ENCODE measurements at regions not wholly inside any gene's neighbourhood (a gene's known extent, or its start where the extent isn't known, plus 50 kb on each side); places are given as distances from the start of the nearest gene placed in this dataset.

DNA sequence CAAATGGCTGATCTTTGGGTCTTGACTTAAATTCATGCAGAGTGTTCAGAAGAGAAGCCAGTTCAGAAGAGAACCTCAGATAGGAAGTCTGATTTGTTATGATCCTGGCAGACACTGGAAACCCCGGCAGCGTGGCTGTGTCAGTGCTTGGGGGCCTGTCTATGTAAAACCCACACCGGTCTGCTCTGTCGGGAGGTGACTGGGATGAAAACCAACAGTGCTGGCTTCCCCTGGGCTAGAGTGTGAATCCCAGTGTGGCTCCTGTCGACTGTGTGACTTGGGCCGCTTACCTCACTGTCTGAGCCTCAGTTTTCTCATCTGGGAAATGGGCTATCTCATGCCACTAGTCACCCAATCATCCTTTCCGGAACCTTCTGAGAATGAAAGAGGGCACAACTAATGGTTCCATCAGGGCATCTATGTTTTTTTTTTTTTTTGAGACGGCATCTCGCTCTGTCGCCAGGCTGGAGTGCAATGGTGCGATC lies 92.4 kb downstream of the FOXL1 start:
- H3K27me3 ChIP-seq, result peaks cover 9% of the 10 kb centered on the region
- peaks cover 9% of the 10 kb centered on the region for H3K4me1 ChIP-seq (ENCODE audit: insufficient read depth)
- no peaks in the 10 kb centered on the region for H3K9me3 ChIP-seq (ENCODE audit: low read depth)
- peak overlapping the region; percentile 49 for H3K4me2 ChIP-seq
- H3K79me2 ChIP-seq, result no peaks in the 10 kb centered on the region
- TF ChIP-seq EZH2phosphoT487 (IDR thresholded peaks at IDR 0.05; ENCODE audit: low read depth, severe bottlenecking, unreplicated experiment) (no peak), EZH2 (IDR thresholded peaks at IDR 0.05; ENCODE audit: borderline replicate concordance) (no peak)
- TF ChIP-seq, protein P1, sequence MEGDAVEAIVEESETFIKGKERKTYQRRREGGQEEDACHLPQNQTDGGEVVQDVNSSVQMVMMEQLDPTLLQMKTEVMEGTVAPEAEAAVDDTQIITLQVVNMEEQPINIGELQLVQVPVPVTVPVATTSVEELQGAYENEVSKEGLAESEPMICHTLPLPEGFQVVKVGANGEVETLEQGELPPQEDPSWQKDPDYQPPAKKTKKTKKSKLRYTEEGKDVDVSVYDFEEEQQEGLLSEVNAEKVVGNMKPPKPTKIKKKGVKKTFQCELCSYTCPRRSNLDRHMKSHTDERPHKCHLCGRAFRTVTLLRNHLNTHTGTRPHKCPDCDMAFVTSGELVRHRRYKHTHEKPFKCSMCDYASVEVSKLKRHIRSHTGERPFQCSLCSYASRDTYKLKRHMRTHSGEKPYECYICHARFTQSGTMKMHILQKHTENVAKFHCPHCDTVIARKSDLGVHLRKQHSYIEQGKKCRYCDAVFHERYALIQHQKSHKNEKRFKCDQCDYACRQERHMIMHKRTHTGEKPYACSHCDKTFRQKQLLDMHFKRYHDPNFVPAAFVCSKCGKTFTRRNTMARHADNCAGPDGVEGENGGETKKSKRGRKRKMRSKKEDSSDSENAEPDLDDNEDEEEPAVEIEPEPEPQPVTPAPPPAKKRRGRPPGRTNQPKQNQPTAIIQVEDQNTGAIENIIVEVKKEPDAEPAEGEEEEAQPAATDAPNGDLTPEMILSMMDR (IDR thresholded peaks at IDR 0.05; ENCODE audit: poor library complexity), result no peak
- no peaks in the 10 kb centered on the region for H4K20me1 ChIP-seq (ENCODE audit: insufficient read depth, poor library complexity, severe bottlenecking)
- H3K9me2 ChIP-seq (replicated peaks; ENCODE audit: insufficient read depth), result no peaks in the 10 kb centered on the region
- no peak for DNase-seq (ENCODE audit: low spot score)
- 83% methylated on average over 11 of the region's 11 CpGs for WGBS (ENCODE audit: low lambda C conversion rate, missing lambda C conversion rate)
- no peak overlapping the region for H2AFZ ChIP-seq
- H3K4me3 ChIP-seq, result no peak overlapping the region
- no peaks in the 10 kb centered on the region for H3K36me3 ChIP-seq (replicated peaks; ENCODE audit: insufficient read depth, low read depth)
- peak overlapping the region; percentile 58 for H3K27ac ChIP-seq

DNA sequence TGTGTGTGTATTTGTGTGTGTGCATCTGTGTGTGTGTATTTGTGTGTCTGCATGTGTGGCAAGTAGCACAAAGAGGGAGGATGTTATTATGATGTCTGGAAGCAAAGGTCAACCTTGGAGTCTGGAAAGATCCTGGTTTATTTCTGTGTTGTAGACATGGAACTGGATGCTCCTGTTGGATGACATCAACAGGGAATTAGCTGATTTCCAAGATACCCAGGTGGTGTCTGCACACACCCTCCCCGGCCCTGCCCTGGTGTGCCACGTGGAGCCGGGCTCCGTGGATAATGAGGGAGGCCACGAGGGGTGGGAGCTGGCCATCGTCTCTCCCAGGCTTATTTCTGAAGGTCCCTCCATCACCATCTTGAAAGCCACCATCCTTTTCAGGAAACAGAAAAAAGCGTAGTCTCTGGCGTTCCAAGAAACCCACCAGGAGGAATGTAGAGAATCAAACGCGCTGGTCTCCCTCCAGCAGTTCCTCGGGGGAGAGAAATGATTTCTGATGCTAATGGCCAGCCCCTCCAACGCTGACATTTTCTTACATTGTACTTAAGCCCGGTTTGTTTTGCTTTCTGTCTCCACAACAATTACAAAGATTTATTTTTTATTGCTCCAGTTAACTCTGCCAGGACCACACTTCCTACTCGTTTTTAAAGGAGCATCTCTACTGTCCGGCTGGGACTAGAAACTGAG lies 93.3 kb downstream of the FOXL1 start:
- no peaks in the 10 kb centered on the region for H4K20me1 ChIP-seq (ENCODE audit: insufficient read depth, poor library complexity, severe bottlenecking)
- H2AFZ ChIP-seq, result no peak overlapping the region
- WGBS (ENCODE audit: low lambda C conversion rate, missing lambda C conversion rate), result 56% methylated on average over 15 of the region's 15 CpGs
- no peaks in the 10 kb centered on the region for H3K36me3 ChIP-seq (replicated peaks; ENCODE audit: insufficient read depth, low read depth)
- no peaks in the 10 kb centered on the region for H3K9me2 ChIP-seq (replicated peaks; ENCODE audit: insufficient read depth)
- H3K4me3 ChIP-seq, result no peak overlapping the region
- peaks cover 9% of the 10 kb centered on the region for H3K27me3 ChIP-seq
- peak; percentile 31 for DNase-seq (ENCODE audit: low spot score)
- peaks cover 9% of the 10 kb centered on the region for H3K4me1 ChIP-seq (ENCODE audit: insufficient read depth)
- H3K79me2 ChIP-seq, result no peaks in the 10 kb centered on the region
- H3K9me3 ChIP-seq (ENCODE audit: low read depth), result no peaks in the 10 kb centered on the region
- peak overlapping the region; percentile 36 for H3K4me2 ChIP-seq
- peak overlapping the region; percentile 52 for H3K27ac ChIP-seq
- TF ChIP-seq, protein P1 (IDR thresholded peaks at IDR 0.05; ENCODE audit: poor library complexity), result no peak
- TF ChIP-seq EZH2 (IDR thresholded peaks at IDR 0.05; ENCODE audit: borderline replicate concordance), result no peak
- TF ChIP-seq EZH2phosphoT487 (IDR thresholded peaks at IDR 0.05; ENCODE audit: low read depth, severe bottlenecking, unreplicated experiment), result no peak

DNA sequence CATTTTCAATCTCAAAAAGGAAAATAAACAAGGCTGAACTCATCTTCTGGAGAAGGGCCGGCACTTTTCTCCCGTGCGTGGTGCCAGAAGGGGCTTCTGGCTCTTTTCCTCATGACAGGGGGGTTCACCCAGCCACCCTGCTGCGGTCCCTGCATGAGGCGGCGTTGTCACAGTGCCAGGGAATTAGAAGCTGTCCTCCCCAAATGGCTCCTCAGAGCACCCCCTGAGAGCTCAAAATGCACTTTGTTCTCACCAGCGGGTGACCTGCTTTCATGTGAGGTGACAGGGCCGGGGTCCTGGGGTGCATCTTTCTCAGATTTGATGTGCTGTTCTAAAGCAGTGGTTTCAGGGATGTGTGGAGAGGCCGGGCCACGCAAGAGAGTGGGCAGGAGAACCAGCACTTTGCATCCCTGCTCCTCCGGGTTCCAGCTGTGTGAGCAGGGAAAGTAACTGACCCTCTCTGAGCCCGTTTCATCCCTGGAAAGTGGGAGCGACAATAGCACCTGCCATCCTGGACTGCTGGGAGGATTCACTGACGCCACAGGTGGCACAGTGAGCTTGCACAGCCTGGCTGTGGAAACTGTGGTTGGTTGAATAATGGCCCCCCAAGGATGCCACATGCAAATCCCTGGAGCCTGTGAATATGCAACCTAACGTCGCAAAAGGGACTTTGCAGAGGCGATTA lies 94.0 kb downstream of the FOXL1 start:
- H3K4me1 ChIP-seq (ENCODE audit: insufficient read depth), result peaks cover 9% of the 10 kb centered on the region
- TF ChIP-seq, protein P1 (IDR thresholded peaks at IDR 0.05; ENCODE audit: poor library complexity), result no peak
- H2AFZ ChIP-seq, result no peak overlapping the region
- peaks cover 9% of the 10 kb centered on the region for H3K27me3 ChIP-seq
- DNase-seq (ENCODE audit: low spot score), result no peak
- H3K4me3 ChIP-seq, result no peak overlapping the region
- no peak overlapping the region for H3K4me2 ChIP-seq
- H3K36me3 ChIP-seq (replicated peaks; ENCODE audit: insufficient read depth, low read depth), result no peaks in the 10 kb centered on the region
- no peaks in the 10 kb centered on the region for H3K9me2 ChIP-seq (replicated peaks; ENCODE audit: insufficient read depth)
- H4K20me1 ChIP-seq (ENCODE audit: insufficient read depth, poor library complexity, severe bottlenecking), result no peaks in the 10 kb centered on the region
- no peaks in the 10 kb centered on the region for H3K9me3 ChIP-seq (ENCODE audit: low read depth)
- H3K79me2 ChIP-seq, result no peaks in the 10 kb centered on the region
- peak overlapping the region; percentile 52 for H3K27ac ChIP-seq
- WGBS (ENCODE audit: low lambda C conversion rate, missing lambda C conversion rate), result 70% methylated on average over 17 of the region's 17 CpGs

All from hepatocyte (in vitro differentiated cells).